ENCODE measurements at regions not wholly inside any gene's neighbourhood (a gene's known extent, or its start where the extent isn't known, plus 50 kb on each side); places are given as distances from the start of the nearest gene placed in this dataset.
A peak's percentile ranks its signal among the peaks of the same experiment; 100 is the strongest.

- DNase-seq, result no peak
- Mint-ChIP-seq H3K9me3 (ENCODE audit: unreplicated experiment) (peaks cover 22% of the 10 kb centered on the region), H3K4me3 (ENCODE audit: unreplicated experiment) (no peak overlapping the region), H3K4me1 (ENCODE audit: low read depth, unreplicated experiment) (peaks cover 43% of the 10 kb centered on the region), H3K27ac (ENCODE audit: unreplicated experiment) (peak overlapping the region; percentile 2), H3K36me3 (ENCODE audit: unreplicated experiment) (no peaks in the 10 kb centered on the region), H3K27me3 (ENCODE audit: unreplicated experiment) (peaks cover 19% of the 10 kb centered on the region)
- no peak for TF ChIP-seq CTCF (IDR thresholded peaks at IDR 0.05; ENCODE audit: partially characterized antibody, unreplicated experiment)
Observed at GRCh38 chr15:81755626-81756025, 290.2 kb downstream of the MEX3B start.

- Mint-ChIP-seq H3K4me1 (ENCODE audit: low read depth, unreplicated experiment) (peaks cover 45% of the 10 kb centered on the region), H3K9me3 (ENCODE audit: unreplicated experiment) (peaks cover 17% of the 10 kb centered on the region), H3K27me3 (ENCODE audit: unreplicated experiment) (peaks cover 19% of the 10 kb centered on the region), H3K27ac (ENCODE audit: unreplicated experiment) (peak overlapping the region; percentile 100), H3K36me3 (ENCODE audit: unreplicated experiment) (no peaks in the 10 kb centered on the region), H3K4me3 (ENCODE audit: unreplicated experiment) (peak overlapping the region; percentile 52)
- DNase-seq, result no peak
- no peak for TF ChIP-seq CTCF (IDR thresholded peaks at IDR 0.05; ENCODE audit: partially characterized antibody, unreplicated experiment)
Observed at GRCh38 chr15:81754078-81754477, 291.7 kb downstream of the MEX3B start.

GRCh38 chr15:81752974-81753373 lies 292.8 kb downstream of the MEX3B start:
- Mint-ChIP-seq H3K36me3 (ENCODE audit: unreplicated experiment) (no peaks in the 10 kb centered on the region), H3K27me3 (ENCODE audit: unreplicated experiment) (peaks cover 18% of the 10 kb centered on the region), H3K4me3 (ENCODE audit: unreplicated experiment) (peak overlapping the region; percentile 81), H3K4me1 (ENCODE audit: low read depth, unreplicated experiment) (peaks cover 43% of the 10 kb centered on the region), H3K27ac (ENCODE audit: unreplicated experiment) (peak overlapping the region; percentile 100), H3K9me3 (ENCODE audit: unreplicated experiment) (peaks cover 17% of the 10 kb centered on the region)
- DNase-seq, result no peak
- no peak for TF ChIP-seq CTCF (IDR thresholded peaks at IDR 0.05; ENCODE audit: partially characterized antibody, unreplicated experiment)

GRCh38 chr15:81752546-81752942 lies 293.3 kb downstream of the MEX3B start:
- peak; percentile 3 for TF ChIP-seq CTCF (IDR thresholded peaks at IDR 0.05; ENCODE audit: partially characterized antibody, unreplicated experiment)
- peaks cover 17% of the 10 kb centered on the region for H3K27me3 Mint-ChIP-seq (ENCODE audit: unreplicated experiment)
- DNase-seq, result peak; percentile 86
- peaks cover 44% of the 10 kb centered on the region for H3K4me1 Mint-ChIP-seq (ENCODE audit: low read depth, unreplicated experiment)
- H3K9me3 Mint-ChIP-seq (ENCODE audit: unreplicated experiment), result peaks cover 17% of the 10 kb centered on the region
- peak overlapping the region; percentile 100 for H3K27ac Mint-ChIP-seq (ENCODE audit: unreplicated experiment)
- H3K4me3 Mint-ChIP-seq (ENCODE audit: unreplicated experiment), result peak overlapping the region; percentile 81
- H3K36me3 Mint-ChIP-seq (ENCODE audit: unreplicated experiment), result no peaks in the 10 kb centered on the region

- DNase-seq, result no peak
- Mint-ChIP-seq H3K4me3 (ENCODE audit: unreplicated experiment) (peak overlapping the region; percentile 81), H3K4me1 (ENCODE audit: low read depth, unreplicated experiment) (peaks cover 48% of the 10 kb centered on the region), H3K36me3 (ENCODE audit: unreplicated experiment) (no peaks in the 10 kb centered on the region), H3K27me3 (ENCODE audit: unreplicated experiment) (peaks cover 15% of the 10 kb centered on the region), H3K27ac (ENCODE audit: unreplicated experiment) (peak overlapping the region; percentile 100), H3K9me3 (ENCODE audit: unreplicated experiment) (peaks cover 17% of the 10 kb centered on the region)
- TF ChIP-seq CTCF (IDR thresholded peaks at IDR 0.05; ENCODE audit: partially characterized antibody, unreplicated experiment), result no peak
Observed at GRCh38 chr15:81751816-81752545, 293.8 kb downstream of the MEX3B start.

Data from glutamatergic neuron (in vitro differentiated cells).